ENCODE measurements at regions not wholly inside any gene's neighbourhood (a gene's known extent, or its start where the extent isn't known, plus 50 kb on each side); places are given as distances from the start of the nearest gene placed in this dataset.
"Not testable (repeated sequence)": the region's sequence is repeated elsewhere in the genome, so short reads cannot be mapped to it uniquely, and the experiment has no call there.

GRCh38 chr1:170789063-170789462, 125.1 kb downstream of the PRRX1 start:
- no peak for DNase-seq (ENCODE audit: extremely low read depth, low read depth, low spot score)

- DNase-seq (ENCODE audit: extremely low read depth, low read depth, low spot score), result no peak
These were observed 126.2 kb downstream of the PRRX1 start for GRCh38 chr1:170790175-170790574.

GRCh38 chr1:170790651-170791071, 126.7 kb downstream of the PRRX1 start:
- no peak for DNase-seq (ENCODE audit: extremely low read depth, low read depth, low spot score)

GRCh38 chr1:170791941-170792340, 128.0 kb downstream of the PRRX1 start:
- no peak for DNase-seq (ENCODE audit: extremely low read depth, low read depth, low spot score)

GRCh38 chr1:170800265-170800664, 135.1 kb upstream of the MROH9 start:
- no peak for DNase-seq (ENCODE audit: extremely low read depth, low read depth, low spot score)

- DNase-seq (ENCODE audit: extremely low read depth, low read depth, low spot score), result no peak
These were observed 134.5 kb upstream of the MROH9 start for GRCh38 chr1:170800812-170801211.

- no peak for DNase-seq (ENCODE audit: extremely low read depth, low read depth, low spot score)
These were observed 131.6 kb upstream of the MROH9 start for GRCh38 chr1:170803711-170804110.

GRCh38 chr1:170804419-170804818, 130.9 kb upstream of the MROH9 start:
- DNase-seq (ENCODE audit: extremely low read depth, low read depth, low spot score), result no peak

- no peak for DNase-seq (ENCODE audit: extremely low read depth, low read depth, low spot score)
These were observed 130.5 kb upstream of the MROH9 start for GRCh38 chr1:170804879-170805278.

- DNase-seq (ENCODE audit: extremely low read depth, low read depth, low spot score), result no peak
These were observed 128.4 kb upstream of the MROH9 start for GRCh38 chr1:170806961-170807360.

- DNase-seq (ENCODE audit: extremely low read depth, low read depth, low spot score), result no peak
These were observed 127.9 kb upstream of the MROH9 start for GRCh38 chr1:170807432-170807831.

- no peak for DNase-seq (ENCODE audit: extremely low read depth, low read depth, low spot score)
These were observed 127.0 kb upstream of the MROH9 start for GRCh38 chr1:170808216-170808885.

- DNase-seq (ENCODE audit: extremely low read depth, low read depth, low spot score), result not testable (repeated sequence)
These were observed 124.3 kb upstream of the MROH9 start for GRCh38 chr1:170811013-170811412.

GRCh38 chr1:170819781-170820180, 115.6 kb upstream of the MROH9 start:
- DNase-seq (ENCODE audit: extremely low read depth, low read depth, low spot score), result no peak

GRCh38 chr1:170823120-170823519, 112.2 kb upstream of the MROH9 start:
- no peak for DNase-seq (ENCODE audit: extremely low read depth, low read depth, low spot score)

- DNase-seq (ENCODE audit: extremely low read depth, low read depth, low spot score), result no peak
These were observed 104.1 kb upstream of the MROH9 start for GRCh38 chr1:170831276-170831675.

GRCh38 chr1:170836141-170836540, 99.2 kb upstream of the MROH9 start:
- DNase-seq (ENCODE audit: extremely low read depth, low read depth, low spot score), result no peak

GRCh38 chr1:170840371-170840770, 95.0 kb upstream of the MROH9 start:
- no peak for DNase-seq (ENCODE audit: extremely low read depth, low read depth, low spot score)

- no peak for DNase-seq (ENCODE audit: extremely low read depth, low read depth, low spot score)
These were observed 82.0 kb upstream of the MROH9 start for GRCh38 chr1:170853302-170853701.

GRCh38 chr1:170853867-170854266, 81.5 kb upstream of the MROH9 start:
- no peak for DNase-seq (ENCODE audit: extremely low read depth, low read depth, low spot score)

GRCh38 chr1:170854677-170855076, 80.7 kb upstream of the MROH9 start:
- no peak for DNase-seq (ENCODE audit: extremely low read depth, low read depth, low spot score)

GRCh38 chr1:170856455-170856854, 78.9 kb upstream of the MROH9 start:
- no peak for DNase-seq (ENCODE audit: extremely low read depth, low read depth, low spot score)

- DNase-seq (ENCODE audit: extremely low read depth, low read depth, low spot score), result no peak
These were observed 77.4 kb upstream of the MROH9 start for GRCh38 chr1:170857955-170858354.

Measured in glomerular endothelial cell (primary cell).